HG03103 (cell line): ENCODE measurements at regions not wholly inside any gene's neighbourhood (a gene's known extent, or its start where the extent isn't known, plus 50 kb on each side); places are given as distances from the start of the nearest gene placed in this dataset.
"Not testable (repeated sequence)": the region's sequence is repeated elsewhere in the genome, so short reads cannot be mapped to it uniquely, and the experiment has no call there.

Experiments used
- ATAC-seq: cut with Tn5 transposase; IDR thresholded peaks from one replicate; pipeline ENCODE4 v1.9.1; 2021; ENCODE audit warnings: low read depth; ENCODE audit not compliant: unreplicated experiment

GRCh38 chr12:14207905-14208551 is 157.5 kb upstream of the ATF7IP start:
- no peak for ATAC-seq

- ATAC-seq, result no peak
Observed at GRCh38 chr12:14211947-14212387, 153.5 kb upstream of the ATF7IP start.

GRCh38 chr12:14213542-14213941 is 151.9 kb upstream of the ATF7IP start:
- no peak for ATAC-seq

- ATAC-seq, result no peak
Observed at GRCh38 chr12:14214495-14214894, 151.0 kb upstream of the ATF7IP start.

GRCh38 chr12:14215949-14216348 is 149.5 kb upstream of the ATF7IP start:
- ATAC-seq, result not testable (repeated sequence)

GRCh38 chr12:14216405-14217294 is 148.8 kb upstream of the ATF7IP start:
- no peak for ATAC-seq

- no peak for ATAC-seq
Observed at GRCh38 chr12:14219156-14219555, 146.3 kb upstream of the ATF7IP start.

- not testable (repeated sequence) for ATAC-seq
Observed at GRCh38 chr12:14219670-14220069, 145.8 kb upstream of the ATF7IP start.

- no peak for ATAC-seq
Observed at GRCh38 chr12:14225064-14225463, 140.4 kb upstream of the ATF7IP start.

- ATAC-seq, result not testable (repeated sequence)
Observed at GRCh38 chr12:14235176-14235575, 130.3 kb upstream of the ATF7IP start.

GRCh38 chr12:14236641-14237040 is 128.8 kb upstream of the ATF7IP start:
- not testable (repeated sequence) for ATAC-seq

- ATAC-seq, result no peak
Observed at GRCh38 chr12:14238221-14238792, 127.2 kb upstream of the ATF7IP start.

- ATAC-seq, result peak; percentile 86
Observed at GRCh38 chr12:14239350-14239934, 126.0 kb upstream of the ATF7IP start.

GRCh38 chr12:14239935-14240872 is 125.3 kb upstream of the ATF7IP start:
- peak; percentile 43 for ATAC-seq

- ATAC-seq, result no peak
Observed at GRCh38 chr12:14240873-14241220, 124.6 kb upstream of the ATF7IP start.

- ATAC-seq, result not testable (repeated sequence)
Observed at GRCh38 chr12:14242825-14243224, 122.7 kb upstream of the ATF7IP start.

GRCh38 chr12:14243941-14244340 is 121.5 kb upstream of the ATF7IP start:
- ATAC-seq, result no peak

- ATAC-seq, result no peak
Observed at GRCh38 chr12:14244876-14245669, 120.4 kb upstream of the ATF7IP start.

GRCh38 chr12:14247166-14247565 is 118.3 kb upstream of the ATF7IP start:
- no peak for ATAC-seq
